Neural cell (in vitro differentiated cells): ENCODE measurements at regions not wholly inside any gene's neighbourhood (a gene's known extent, or its start where the extent isn't known, plus 50 kb on each side); places are given as distances from the start of the nearest gene placed in this dataset.

ENCODE experiments used
- H2AFZ ChIP-seq: fragments of 200-600, 300-800 bp; sonication (generic), shearing (Covaris generic); 2 replicates; pipeline ENCODE4 v1.6.0; 2014; ENCODE audit warnings: low read depth, mild to moderate bottlenecking, antibody characterized with exemption, low read length, moderate library complexity
- H3F3A ChIP-seq: fragments of 200-600 bp; shearing (Covaris generic); 2 replicates; pipeline ENCODE4 v1.6.1; 2016; ENCODE audit warnings: mild to moderate bottlenecking, moderate library complexity, mixed read lengths, antibody characterized with exemption, low read length; ENCODE audit not compliant: insufficient read depth, poor library complexity, severe bottlenecking
- H3K27ac ChIP-seq: fragments of 200-600, 300-800 bp; sonication (generic), shearing (Covaris generic); 2 replicates; pipeline ENCODE4 v1.5.1; 2014; ENCODE audit warnings: mild to moderate bottlenecking, low read length, moderate library complexity
- H3K27me3 ChIP-seq: fragments of 300-800, 200-600 bp; sonication (generic), shearing (Covaris generic); 2 replicates; pipeline ENCODE4 v1.6.0; 2014; ENCODE audit warnings: mild to moderate bottlenecking, low read depth, low read length, moderate library complexity; ENCODE audit not compliant: insufficient read depth
- H3K36me3 ChIP-seq: fragments of 300-800, 200-600 bp; sonication (generic), shearing (Covaris generic); 2 replicates; pipeline ENCODE4 v1.5.1; 2014; ENCODE audit warnings: mild to moderate bottlenecking, antibody characterized with exemption, low read length, moderate library complexity; ENCODE audit not compliant: insufficient read depth
- H3K4me2 ChIP-seq: fragments of 300-800, 200-600 bp; sonication (generic), shearing (Covaris generic); 2 replicates; pipeline ENCODE4 v1.6.0; 2014; ENCODE audit warnings: mild to moderate bottlenecking, low read length
- H3K4me3 ChIP-seq: fragments of 300-800, 200-600 bp; sonication (generic), shearing (Covaris generic); 2 replicates; pipeline ENCODE4 v1.5.1; 2014; ENCODE audit warnings: mild to moderate bottlenecking, low read length, moderate library complexity
- H3K79me2 ChIP-seq: fragments of 200-600 bp; shearing (Covaris generic); replicated peaks from 2 replicates; pipeline ENCODE4 v1.6.0; 2014; ENCODE audit warnings: mild to moderate bottlenecking, low read length, moderate library complexity; ENCODE audit not compliant: insufficient read depth
- H3K9ac ChIP-seq: fragments of 300-800, 200-600 bp; sonication (generic), shearing (Covaris generic); 2 replicates; pipeline ENCODE4 v1.6.1; 2016; ENCODE audit warnings: mild to moderate bottlenecking, low read length, mixed read lengths
- H3K9me2 ChIP-seq: fragments of 200-600 bp; shearing (Covaris generic); 2 replicates; pipeline ENCODE4 v1.6.1; 2016; ENCODE audit warnings: mild to moderate bottlenecking, low read length, mixed read lengths; ENCODE audit not compliant: insufficient read depth
- H3K9me3 ChIP-seq: fragments of 200-600, 300-800 bp; sonication (generic), shearing (Covaris generic); 2 replicates; pipeline ENCODE4 v1.6.1; 2016; ENCODE audit warnings: mild to moderate bottlenecking, mixed run types, low read length, moderate library complexity, mixed read lengths
- H4K20me1 ChIP-seq: fragments of 200-600 bp; shearing (Covaris generic); 2 replicates; pipeline ENCODE4 v1.6.1; 2016; ENCODE audit warnings: mild to moderate bottlenecking, mixed run types; ENCODE audit not compliant: insufficient read depth
- CTCF ChIP-seq: fragments of 450-650 bp; IDR thresholded peaks from 2 replicates; pipeline ENCODE4 v1.5.1; 2014; ENCODE audit warnings: antibody characterized with exemption, mild to moderate bottlenecking, moderate library complexity; ENCODE audit not compliant: poor library complexity, severe bottlenecking
- EP300 ChIP-seq: fragments of 450-650 bp; conservative IDR thresholded peaks from 2 replicates; pipeline ENCODE4 v1.6.1; 2014; ENCODE audit warnings: antibody characterized with exemption, mild to moderate bottlenecking, moderate library complexity; ENCODE audit not compliant: poor library complexity, severe bottlenecking
- EZH2 ChIP-seq: fragments of 200-600, 300-800 bp; shearing (Covaris generic), sonication (generic); IDR thresholded peaks from 2 replicates; pipeline ENCODE4 v1.6.1; 2014; ENCODE audit warnings: antibody characterized with exemption, low read length, borderline replicate concordance, mild to moderate bottlenecking; ENCODE audit not compliant: insufficient read depth, poor library complexity, severe bottlenecking
- MXI1 ChIP-seq: fragments of 450-650 bp; conservative IDR thresholded peaks from 2 replicates; pipeline ENCODE4 v1.6.1; 2014; ENCODE audit warnings: antibody characterized with exemption, mild to moderate bottlenecking; ENCODE audit not compliant: poor library complexity, severe bottlenecking
- POLR2AphosphoS5 ChIP-seq: IDR thresholded peaks from 2 replicates; pipeline ENCODE4 v1.6.1; 2012
- RAD21 ChIP-seq: fragments of 450-650 bp; conservative IDR thresholded peaks from 2 replicates; pipeline ENCODE4 v1.6.1; 2014; ENCODE audit warnings: antibody characterized with exemption, mild to moderate bottlenecking, moderate library complexity
- REST ChIP-seq: IDR thresholded peaks from 2 replicates; pipeline ENCODE4 v1.6.1; 2012; ENCODE audit warnings: borderline replicate concordance
- SMC3 ChIP-seq: fragments of 450-650 bp; conservative IDR thresholded peaks from 2 replicates; pipeline ENCODE4 v1.6.1; 2014; ENCODE audit warnings: antibody characterized with exemption, mild to moderate bottlenecking, moderate library complexity; ENCODE audit not compliant: poor library complexity
- TAF1 ChIP-seq: IDR thresholded peaks from 2 replicates; pipeline ENCODE4 v1.6.1; 2012; ENCODE audit warnings: low read depth

- Histone ChIP-seq H3K9me2 (no peaks in the 10 kb centered on the region), H3K36me3 (no peaks in the 10 kb centered on the region), H3K4me2 (no peak overlapping the region), H3F3A (no peaks in the 10 kb centered on the region), H3K4me3 (no peak overlapping the region), H2AFZ (no peak overlapping the region), H3K27me3 (no peaks in the 10 kb centered on the region), H4K20me1 (no peaks in the 10 kb centered on the region), H3K79me2 (no peaks in the 10 kb centered on the region), H3K27ac (no peak overlapping the region), H3K9me3 (no peaks in the 10 kb centered on the region), H3K9ac (no peak overlapping the region)
- TF ChIP-seq CTCF (no peak), TAF1 (no peak), EZH2 (no peak), RAD21 (no peak), SMC3 (no peak), EP300 (no peak), REST (no peak), MXI1 (no peak), POLR2AphosphoS5 (no peak)
These were observed 68.9 kb downstream of the PLCE1 start for GRCh38 chr10:94062611-94063010.

- H2AFZ ChIP-seq, result no peak overlapping the region
- no peaks in the 10 kb centered on the region for H3K27me3 ChIP-seq
- H3K9me3 ChIP-seq, result no peaks in the 10 kb centered on the region
- H4K20me1 ChIP-seq, result no peaks in the 10 kb centered on the region
- no peaks in the 10 kb centered on the region for H3F3A ChIP-seq
- no peaks in the 10 kb centered on the region for H3K9me2 ChIP-seq
- H3K4me3 ChIP-seq, result no peak overlapping the region
- no peaks in the 10 kb centered on the region for H3K79me2 ChIP-seq
- no peak overlapping the region for H3K27ac ChIP-seq
- no peak overlapping the region for H3K9ac ChIP-seq
- no peaks in the 10 kb centered on the region for H3K36me3 ChIP-seq
- no peak overlapping the region for H3K4me2 ChIP-seq
- TF ChIP-seq EP300 (no peak), SMC3 (no peak), RAD21 (no peak), EZH2 (no peak), MXI1 (no peak), REST (no peak), POLR2AphosphoS5 (no peak), CTCF (no peak), TAF1 (no peak)
These were observed 71.6 kb downstream of the PLCE1 start for GRCh38 chr10:94065362-94065761.
